ENCODE measurements at regions not wholly inside any gene's neighbourhood (a gene's known extent, or its start where the extent isn't known, plus 50 kb on each side); places are given as distances from the start of the nearest gene placed in this dataset.

DNA sequence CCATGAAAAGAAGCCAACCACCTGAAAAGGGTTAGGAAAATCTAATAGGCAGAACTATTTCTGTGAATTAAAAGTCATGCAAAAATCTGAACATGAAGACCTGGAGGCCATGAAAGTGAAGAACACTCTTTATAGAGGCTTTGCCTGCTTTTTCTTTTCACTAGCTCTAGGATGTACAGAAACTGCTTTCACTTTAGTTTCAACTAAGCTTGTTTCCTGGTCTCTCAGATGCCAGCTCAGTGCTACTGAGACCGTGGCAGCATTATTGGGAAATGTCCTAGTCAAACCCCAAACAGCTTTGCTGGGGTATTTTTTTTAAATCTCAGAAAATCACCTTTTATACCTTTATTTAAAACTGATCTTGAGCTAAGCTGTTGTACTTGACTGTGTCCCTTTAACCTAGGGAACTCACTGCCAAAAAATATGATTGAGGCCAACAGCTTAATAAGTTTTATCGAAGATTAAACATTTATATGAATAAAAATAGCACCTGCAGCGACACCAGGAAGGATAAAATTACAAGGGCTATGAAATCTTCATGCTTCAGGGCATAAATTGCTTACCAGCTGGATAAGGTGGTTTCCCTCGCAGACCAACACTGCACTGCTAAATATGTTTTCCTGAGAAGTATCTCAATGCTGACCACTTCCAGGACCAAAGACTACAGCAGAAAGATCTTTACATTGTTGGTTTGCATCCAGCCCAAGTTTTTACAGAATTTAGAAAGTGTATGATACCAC is 621.8 kb upstream of the ZFHX3 start:
- no peaks in the 10 kb centered on the region for H3K36me3 Mint-ChIP-seq
- H3K4me1 Mint-ChIP-seq: no peaks in the 10 kb centered on the region
- DNase-seq (no peak), ATAC-seq (ENCODE audit: low read depth) (no peak)
- no peak overlapping the region for H3K27ac Mint-ChIP-seq
- POLR2A ChIA-PET: no interaction called here
- peaks cover 3% of the 10 kb centered on the region for H3K9me3 Mint-ChIP-seq
- no peak overlapping the region for H3K4me3 Mint-ChIP-seq
- no peaks in the 10 kb centered on the region for H3K27me3 Mint-ChIP-seq

DNA sequence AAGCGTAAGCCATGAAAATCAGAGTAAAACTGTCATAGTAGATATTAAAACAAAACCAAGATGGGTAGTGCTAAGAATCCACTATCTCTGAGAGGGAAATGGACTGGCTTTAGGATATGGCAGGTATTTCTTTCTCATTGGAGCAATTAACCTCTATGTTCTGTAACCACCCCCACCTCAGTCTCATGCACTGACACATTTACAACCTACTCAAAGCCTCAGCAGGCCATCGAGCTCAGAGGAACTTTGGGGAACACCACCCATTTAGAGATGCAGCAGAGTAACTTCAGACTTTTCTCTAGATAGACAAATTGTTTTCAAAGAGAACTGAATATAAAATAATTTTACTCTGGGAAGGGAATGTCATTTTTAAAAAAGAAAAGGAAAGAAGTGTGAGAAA is 615.8 kb upstream of the ZFHX3 start:
- DNase-seq: no peak
- no peak overlapping the region for H3K27ac Mint-ChIP-seq
- no peaks in the 10 kb centered on the region for H3K27me3 Mint-ChIP-seq
- H3K36me3 Mint-ChIP-seq: no peaks in the 10 kb centered on the region
- H3K4me3 Mint-ChIP-seq: no peak overlapping the region
- no peaks in the 10 kb centered on the region for H3K4me1 Mint-ChIP-seq
- ATAC-seq (ENCODE audit: low read depth): no peak
- POLR2A ChIA-PET: no interaction called here
- peaks cover 3% of the 10 kb centered on the region for H3K9me3 Mint-ChIP-seq

GRCh38 chr16:73636196-73636595 is 588.3 kb upstream of the ZFHX3 start:
- Mint-ChIP-seq H3K9me3 (peaks cover 9% of the 10 kb centered on the region), H3K4me1 (no peaks in the 10 kb centered on the region), H3K36me3 (no peaks in the 10 kb centered on the region), H3K27me3 (no peaks in the 10 kb centered on the region), H3K4me3 (no peak overlapping the region), H3K27ac (no peak overlapping the region)
- ATAC-seq (ENCODE audit: low read depth) (no peak), DNase-seq (no peak)
- POLR2A ChIA-PET: no interaction called here

DNA sequence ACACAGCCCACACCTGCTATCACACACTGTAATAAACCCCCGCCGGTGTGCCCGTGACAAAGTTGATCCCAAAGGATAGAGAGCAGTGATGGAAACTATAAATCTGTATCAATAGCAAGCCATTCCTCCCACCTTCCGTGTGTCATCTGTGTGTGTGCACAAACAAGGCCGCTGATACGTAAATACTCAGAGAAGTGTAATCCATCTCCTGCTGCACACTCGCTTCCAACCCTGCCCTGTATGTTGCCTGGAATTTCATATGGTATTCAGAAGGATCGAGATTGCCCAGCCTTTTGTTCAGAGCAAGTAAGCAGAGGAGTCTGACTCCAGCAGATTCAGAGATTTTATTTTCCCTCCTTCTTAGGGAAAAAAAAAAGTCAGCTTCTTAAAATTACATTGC is 581.1 kb upstream of the ZFHX3 start:
- ATAC-seq (ENCODE audit: low read depth) (no peak), DNase-seq (no peak)
- H3K9me3 Mint-ChIP-seq: peaks cover 2% of the 10 kb centered on the region
- no peaks in the 10 kb centered on the region for H3K36me3 Mint-ChIP-seq
- H3K4me1 Mint-ChIP-seq: no peaks in the 10 kb centered on the region
- H3K27ac Mint-ChIP-seq: no peak overlapping the region
- POLR2A ChIA-PET: no interaction called here
- H3K4me3 Mint-ChIP-seq: no peak overlapping the region
- no peaks in the 10 kb centered on the region for H3K27me3 Mint-ChIP-seq

DNA sequence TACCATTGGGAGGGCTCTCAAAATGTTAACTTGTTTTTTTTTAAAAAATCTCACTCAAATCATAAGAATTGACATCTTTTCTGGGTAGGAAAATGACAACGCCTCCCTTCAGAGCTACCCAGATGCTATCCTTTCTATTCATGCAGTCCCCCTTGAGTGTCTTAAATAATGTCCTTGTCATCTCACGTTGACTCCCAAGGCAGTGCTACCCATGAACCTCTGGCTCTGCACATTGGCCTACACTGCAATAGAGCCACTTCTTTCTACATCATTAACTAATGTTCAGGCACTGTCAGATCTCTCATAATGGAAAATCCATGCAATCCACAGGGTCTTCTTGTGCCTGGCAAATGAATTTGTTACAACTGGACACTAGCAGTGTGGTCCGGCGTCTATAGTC is 569.8 kb upstream of the ZFHX3 start:
- POLR2A ChIA-PET: no interaction called here
- Mint-ChIP-seq H3K36me3 (no peaks in the 10 kb centered on the region), H3K4me1 (no peaks in the 10 kb centered on the region), H3K27ac (no peak overlapping the region), H3K9me3 (peaks cover 1% of the 10 kb centered on the region), H3K27me3 (no peaks in the 10 kb centered on the region), H3K4me3 (no peak overlapping the region)
- ATAC-seq (ENCODE audit: low read depth): no peak
- no peak for DNase-seq

- H3K36me3 Mint-ChIP-seq: no peaks in the 10 kb centered on the region
- peaks cover 1% of the 10 kb centered on the region for H3K9me3 Mint-ChIP-seq
- ATAC-seq (ENCODE audit: low read depth) (no peak), DNase-seq (no peak)
- no peak overlapping the region for H3K4me3 Mint-ChIP-seq
- H3K4me1 Mint-ChIP-seq: no peaks in the 10 kb centered on the region
- POLR2A ChIA-PET: no interaction called here
- H3K27ac Mint-ChIP-seq: no peak overlapping the region
- no peaks in the 10 kb centered on the region for H3K27me3 Mint-ChIP-seq
These were observed 568.8 kb upstream of the ZFHX3 start for GRCh38 chr16:73616770-73617169.

DNA sequence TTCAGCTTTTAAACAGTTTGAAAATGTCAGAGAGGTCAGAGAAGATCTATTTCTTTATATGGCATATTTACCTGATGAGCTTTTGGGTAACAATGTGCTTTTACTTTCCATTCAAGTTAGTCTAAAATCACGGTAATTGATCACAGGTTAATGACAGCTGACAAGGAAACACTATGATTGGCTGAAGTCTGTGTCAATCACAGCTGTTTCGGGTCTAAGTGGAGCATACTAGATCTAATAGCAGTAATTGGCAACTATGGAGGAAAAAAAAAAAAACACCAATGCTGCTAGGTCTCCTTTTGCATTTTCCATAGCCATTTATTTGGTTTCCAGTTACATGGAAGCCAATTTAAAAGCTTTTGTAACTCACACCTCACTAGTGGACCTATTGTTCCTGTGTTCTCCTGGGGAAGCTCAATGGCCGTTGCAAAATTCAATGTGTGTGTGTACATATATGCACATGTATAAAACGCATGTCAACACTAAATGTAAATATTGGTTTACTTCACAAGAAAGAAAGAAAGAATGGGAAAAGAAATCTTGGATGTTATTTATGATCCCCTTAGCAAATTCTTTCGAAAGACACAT is 568.3 kb upstream of the ZFHX3 start:
- ATAC-seq (ENCODE audit: low read depth) (no peak), DNase-seq (no peak)
- H3K27ac Mint-ChIP-seq: no peak overlapping the region
- no peaks in the 10 kb centered on the region for H3K27me3 Mint-ChIP-seq
- no peaks in the 10 kb centered on the region for H3K36me3 Mint-ChIP-seq
- H3K4me3 Mint-ChIP-seq: no peak overlapping the region
- H3K9me3 Mint-ChIP-seq: peaks cover 1% of the 10 kb centered on the region
- no peaks in the 10 kb centered on the region for H3K4me1 Mint-ChIP-seq
- POLR2A ChIA-PET: no interaction called here

- ATAC-seq (ENCODE audit: low read depth) (no peak), DNase-seq (no peak)
- POLR2A ChIA-PET: no interaction called here
- H3K27me3 Mint-ChIP-seq: no peaks in the 10 kb centered on the region
- H3K4me1 Mint-ChIP-seq: no peaks in the 10 kb centered on the region
- H3K4me3 Mint-ChIP-seq: no peak overlapping the region
- no peak overlapping the region for H3K27ac Mint-ChIP-seq
- H3K36me3 Mint-ChIP-seq: no peaks in the 10 kb centered on the region
- H3K9me3 Mint-ChIP-seq: peaks cover 1% of the 10 kb centered on the region
These were observed 567.4 kb upstream of the ZFHX3 start for GRCh38 chr16:73615071-73615940.

GRCh38 chr16:73614131-73614530 is 566.2 kb upstream of the ZFHX3 start:
- ATAC-seq (ENCODE audit: low read depth): no peak
- Mint-ChIP-seq H3K4me3 (no peak overlapping the region), H3K27ac (no peak overlapping the region), H3K4me1 (no peaks in the 10 kb centered on the region), H3K9me3 (peaks cover 1% of the 10 kb centered on the region), H3K36me3 (no peaks in the 10 kb centered on the region), H3K27me3 (no peaks in the 10 kb centered on the region)
- POLR2A ChIA-PET: no interaction called here
- DNase-seq: no peak

DNA sequence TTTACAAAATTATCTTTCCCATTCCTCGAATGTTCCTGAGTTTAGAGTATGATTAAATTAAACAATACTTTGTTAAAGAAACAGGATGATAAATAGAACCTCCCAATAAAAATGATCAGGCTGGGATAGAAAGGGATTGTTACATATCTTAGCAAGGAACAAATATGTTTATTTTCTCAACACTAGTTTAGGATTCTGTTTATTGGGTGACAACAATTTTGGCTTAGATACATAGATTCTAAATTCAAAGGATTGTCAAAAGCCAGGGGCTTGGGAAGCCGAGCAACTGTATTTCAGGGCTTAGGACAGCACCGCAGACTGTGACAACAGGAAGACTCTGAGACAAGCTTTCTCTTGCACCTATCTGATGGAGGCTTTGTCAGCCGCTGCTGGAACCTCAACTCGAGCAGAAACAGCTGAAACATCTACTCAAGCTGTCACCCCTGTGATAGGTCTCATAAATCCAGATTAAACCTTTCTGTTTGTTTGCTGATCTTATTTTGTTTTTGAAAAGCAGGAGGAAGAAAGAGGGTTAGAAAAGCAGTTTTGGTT is 562.8 kb upstream of the ZFHX3 start:
- Mint-ChIP-seq H3K36me3 (no peaks in the 10 kb centered on the region), H3K4me3 (no peak overlapping the region), H3K27me3 (no peaks in the 10 kb centered on the region), H3K9me3 (no peaks in the 10 kb centered on the region), H3K4me1 (no peaks in the 10 kb centered on the region), H3K27ac (no peak overlapping the region)
- POLR2A ChIA-PET: no interaction called here
- DNase-seq (no peak), ATAC-seq (ENCODE audit: low read depth) (no peak)

GRCh38 chr16:73610160-73610559 is 562.2 kb upstream of the ZFHX3 start:
- ATAC-seq (ENCODE audit: low read depth) (no peak), DNase-seq (no peak)
- POLR2A ChIA-PET: no interaction called here
- Mint-ChIP-seq H3K4me3 (no peak overlapping the region), H3K27ac (no peak overlapping the region), H3K27me3 (no peaks in the 10 kb centered on the region), H3K9me3 (no peaks in the 10 kb centered on the region), H3K36me3 (no peaks in the 10 kb centered on the region), H3K4me1 (no peaks in the 10 kb centered on the region)

- DNase-seq (no peak), ATAC-seq (ENCODE audit: low read depth) (no peak)
- Mint-ChIP-seq H3K9me3 (no peaks in the 10 kb centered on the region), H3K27ac (no peak overlapping the region), H3K4me1 (no peaks in the 10 kb centered on the region), H3K36me3 (no peaks in the 10 kb centered on the region), H3K4me3 (no peak overlapping the region), H3K27me3 (no peaks in the 10 kb centered on the region)
- POLR2A ChIA-PET: no interaction called here
These were observed 561.0 kb upstream of the ZFHX3 start for GRCh38 chr16:73608911-73609310.

DNA sequence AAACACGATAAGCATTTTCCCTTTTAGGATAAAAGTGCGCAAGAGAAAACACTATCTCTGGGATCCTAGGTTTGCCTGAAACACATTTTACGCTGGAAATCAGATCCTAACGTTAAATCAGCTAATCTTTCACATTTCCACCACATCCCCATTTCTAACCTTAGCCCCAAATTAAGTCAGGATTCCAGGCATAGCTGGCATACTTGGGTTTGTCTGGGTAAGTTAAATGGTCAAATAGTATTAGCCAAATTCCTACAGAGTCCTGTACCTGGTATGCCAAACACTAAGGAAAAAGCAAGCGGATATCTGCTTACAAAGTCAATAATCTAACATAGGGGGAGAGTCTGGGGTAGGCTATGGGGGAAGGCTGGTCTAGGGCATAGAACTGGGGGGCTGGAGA is 557.4 kb upstream of the ZFHX3 start:
- H3K36me3 Mint-ChIP-seq: no peaks in the 10 kb centered on the region
- ATAC-seq (ENCODE audit: low read depth) (no peak), DNase-seq (no peak)
- H3K9me3 Mint-ChIP-seq: no peaks in the 10 kb centered on the region
- H3K27me3 Mint-ChIP-seq: no peaks in the 10 kb centered on the region
- no peaks in the 10 kb centered on the region for H3K4me1 Mint-ChIP-seq
- H3K27ac Mint-ChIP-seq: no peak overlapping the region
- POLR2A ChIA-PET: no interaction called here
- H3K4me3 Mint-ChIP-seq: no peak overlapping the region

DNA sequence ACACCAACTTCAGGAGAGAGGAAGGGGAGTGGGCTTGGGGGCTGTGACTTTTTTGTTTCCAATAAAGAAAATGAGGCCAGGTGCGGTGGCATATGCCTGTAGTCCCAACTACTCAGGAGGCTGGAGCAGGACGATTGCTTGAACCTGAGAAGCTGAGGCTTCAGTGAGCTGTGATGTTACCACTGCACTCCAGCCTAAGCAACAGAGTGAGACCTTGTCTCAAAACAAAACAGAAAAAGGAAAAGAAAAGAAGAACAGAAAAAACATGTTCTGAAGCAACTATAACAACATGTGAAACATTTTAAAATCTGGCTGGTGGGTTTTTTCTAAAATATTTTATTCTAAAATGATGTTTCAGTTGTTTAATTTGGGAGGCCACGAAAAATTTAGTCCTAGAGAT is 554.0 kb upstream of the ZFHX3 start:
- Mint-ChIP-seq H3K4me3 (no peak overlapping the region), H3K27ac (no peak overlapping the region), H3K27me3 (no peaks in the 10 kb centered on the region), H3K4me1 (no peaks in the 10 kb centered on the region), H3K9me3 (no peaks in the 10 kb centered on the region), H3K36me3 (no peaks in the 10 kb centered on the region)
- POLR2A ChIA-PET: no interaction called here
- no peak for ATAC-seq (ENCODE audit: low read depth)
- DNase-seq: no peak

Measured in activated naive CD8-positive, alpha-beta T cell treated with anti-CD3 and anti-CD28 coated beads, Interleukin-2, amount 10 ng/mL, durations not matched to agents 7 days and 5 days (primary cell).